Ureter (tissue), 1 donor: ENCODE measurements at regions not wholly inside any gene's neighbourhood (a gene's known extent, or its start where the extent isn't known, plus 50 kb on each side); places are given as distances from the start of the nearest gene placed in this dataset.
"Not testable (repeated sequence)": the region's sequence is repeated elsewhere in the genome, so short reads cannot be mapped to it uniquely, and the experiment has no call there.

Experiments
- DNase-seq: peaks from one replicate; pipeline ENCODE4 v3.0.0-alpha.2; 2020; ENCODE audit warnings: low spot score
- donor health status: DM: yes; HTN: yes; CAD: no.

- DNase-seq, result not testable (repeated sequence)
Observed at GRCh38 chr15:31673263-31673662, 346.6 kb downstream of the KLF13 start.

GRCh38 chr15:31681529-31682259 is 348.6 kb upstream of the CHRNA7 start:
- not testable (repeated sequence) for DNase-seq

- not testable (repeated sequence) for DNase-seq
Observed at GRCh38 chr15:31687088-31687487, 343.2 kb upstream of the CHRNA7 start.

- DNase-seq, result not testable (repeated sequence)
Observed at GRCh38 chr15:31696509-31696908, 333.8 kb upstream of the CHRNA7 start.

GRCh38 chr15:31705076-31705678 is 325.1 kb upstream of the CHRNA7 start:
- not testable (repeated sequence) for DNase-seq

- DNase-seq, result not testable (repeated sequence)
Observed at GRCh38 chr15:31707944-31708702, 322.2 kb upstream of the CHRNA7 start.

GRCh38 chr15:31708703-31709327 is 321.5 kb upstream of the CHRNA7 start:
- not testable (repeated sequence) for DNase-seq

- not testable (repeated sequence) for DNase-seq
Observed at GRCh38 chr15:31709479-31709878, 320.8 kb upstream of the CHRNA7 start.

- DNase-seq, result not testable (repeated sequence)
Observed at GRCh38 chr15:31710806-31711205, 319.5 kb upstream of the CHRNA7 start.

- not testable (repeated sequence) for DNase-seq
Observed at GRCh38 chr15:31715208-31715607, 315.1 kb upstream of the CHRNA7 start.

- not testable (repeated sequence) for DNase-seq
Observed at GRCh38 chr15:31718625-31719024, 311.7 kb upstream of the CHRNA7 start.

- not testable (repeated sequence) for DNase-seq
Observed at GRCh38 chr15:31719396-31720022, 310.8 kb upstream of the CHRNA7 start.

- DNase-seq, result not testable (repeated sequence)
Observed at GRCh38 chr15:31723019-31723418, 307.3 kb upstream of the CHRNA7 start.

- DNase-seq, result not testable (repeated sequence)
Observed at GRCh38 chr15:31724903-31725302, 305.4 kb upstream of the CHRNA7 start.

- DNase-seq, result not testable (repeated sequence)
Observed at GRCh38 chr15:31725619-31726018, 304.7 kb upstream of the CHRNA7 start.

- no peak for DNase-seq
Observed at GRCh38 chr15:31727612-31728011, 302.7 kb upstream of the CHRNA7 start.

- DNase-seq, result no peak
Observed at GRCh38 chr15:31732726-31733125, 297.6 kb upstream of the CHRNA7 start.

- DNase-seq, result no peak
Observed at GRCh38 chr15:31733424-31733823, 296.9 kb upstream of the CHRNA7 start.

GRCh38 chr15:31740203-31740602 is 290.1 kb upstream of the CHRNA7 start:
- no peak for DNase-seq

- DNase-seq, result no peak
Observed at GRCh38 chr15:31745841-31746240, 284.5 kb upstream of the CHRNA7 start.

GRCh38 chr15:31752065-31752762 is 278.1 kb upstream of the CHRNA7 start:
- DNase-seq, result no peak
